ENCODE measurements at regions not wholly inside any gene's neighbourhood (a gene's known extent, or its start where the extent isn't known, plus 50 kb on each side); places are given as distances from the start of the nearest gene placed in this dataset.

- H3K36me3 ChIP-seq (ENCODE audit: control insufficient read depth, insufficient read depth, low read length): no peaks in the 10 kb centered on the region
- H3K27ac ChIP-seq (ENCODE audit: low read depth, low read length): no peak overlapping the region
- no peaks in the 10 kb centered on the region for H3K27me3 ChIP-seq (ENCODE audit: control insufficient read depth, insufficient read depth, low read length)
- H3K4me1 ChIP-seq (ENCODE audit: control insufficient read depth, insufficient read depth, low read length): no peaks in the 10 kb centered on the region
- no peak overlapping the region for H3K4me3 ChIP-seq (ENCODE audit: low read length)
- H3K9ac ChIP-seq (ENCODE audit: low read length): no peak overlapping the region
Measured at GRCh38 chr22:49524362-49524761, 303.3 kb downstream of the BRD1 start.

GRCh38 chr22:49523374-49524008 lies 304.2 kb downstream of the BRD1 start:
- Histone ChIP-seq H3K36me3 (ENCODE audit: control insufficient read depth, insufficient read depth, low read length) (no peaks in the 10 kb centered on the region), H3K9ac (ENCODE audit: low read length) (no peak overlapping the region), H3K4me1 (ENCODE audit: control insufficient read depth, insufficient read depth, low read length) (no peaks in the 10 kb centered on the region), H3K27me3 (ENCODE audit: control insufficient read depth, insufficient read depth, low read length) (no peaks in the 10 kb centered on the region), H3K4me3 (ENCODE audit: low read length) (no peak overlapping the region), H3K27ac (ENCODE audit: low read depth, low read length) (no peak overlapping the region)

GRCh38 chr22:49522582-49523373 lies 304.9 kb downstream of the BRD1 start:
- H3K9ac ChIP-seq (ENCODE audit: low read length): no peak overlapping the region
- H3K27me3 ChIP-seq (ENCODE audit: control insufficient read depth, insufficient read depth, low read length): no peaks in the 10 kb centered on the region
- H3K4me1 ChIP-seq (ENCODE audit: control insufficient read depth, insufficient read depth, low read length): no peaks in the 10 kb centered on the region
- H3K27ac ChIP-seq (ENCODE audit: low read depth, low read length): no peak overlapping the region
- H3K36me3 ChIP-seq (ENCODE audit: control insufficient read depth, insufficient read depth, low read length): no peaks in the 10 kb centered on the region
- H3K4me3 ChIP-seq (ENCODE audit: low read length): no peak overlapping the region

GRCh38 chr22:49521787-49522224 lies 305.9 kb downstream of the BRD1 start:
- Histone ChIP-seq H3K36me3 (ENCODE audit: control insufficient read depth, insufficient read depth, low read length) (no peaks in the 10 kb centered on the region), H3K27me3 (ENCODE audit: control insufficient read depth, insufficient read depth, low read length) (no peaks in the 10 kb centered on the region), H3K9ac (ENCODE audit: low read length) (no peak overlapping the region), H3K27ac (ENCODE audit: low read depth, low read length) (no peak overlapping the region), H3K4me3 (ENCODE audit: low read length) (no peak overlapping the region), H3K4me1 (ENCODE audit: control insufficient read depth, insufficient read depth, low read length) (no peaks in the 10 kb centered on the region)

GRCh38 chr22:49519117-49519737 lies 308.4 kb downstream of the BRD1 start:
- H3K36me3 ChIP-seq (ENCODE audit: control insufficient read depth, insufficient read depth, low read length): no peaks in the 10 kb centered on the region
- H3K4me3 ChIP-seq (ENCODE audit: low read length): no peak overlapping the region
- no peaks in the 10 kb centered on the region for H3K27me3 ChIP-seq (ENCODE audit: control insufficient read depth, insufficient read depth, low read length)
- H3K9ac ChIP-seq (ENCODE audit: low read length): no peak overlapping the region
- H3K4me1 ChIP-seq (ENCODE audit: control insufficient read depth, insufficient read depth, low read length): no peaks in the 10 kb centered on the region
- no peak overlapping the region for H3K27ac ChIP-seq (ENCODE audit: low read depth, low read length)

DNA sequence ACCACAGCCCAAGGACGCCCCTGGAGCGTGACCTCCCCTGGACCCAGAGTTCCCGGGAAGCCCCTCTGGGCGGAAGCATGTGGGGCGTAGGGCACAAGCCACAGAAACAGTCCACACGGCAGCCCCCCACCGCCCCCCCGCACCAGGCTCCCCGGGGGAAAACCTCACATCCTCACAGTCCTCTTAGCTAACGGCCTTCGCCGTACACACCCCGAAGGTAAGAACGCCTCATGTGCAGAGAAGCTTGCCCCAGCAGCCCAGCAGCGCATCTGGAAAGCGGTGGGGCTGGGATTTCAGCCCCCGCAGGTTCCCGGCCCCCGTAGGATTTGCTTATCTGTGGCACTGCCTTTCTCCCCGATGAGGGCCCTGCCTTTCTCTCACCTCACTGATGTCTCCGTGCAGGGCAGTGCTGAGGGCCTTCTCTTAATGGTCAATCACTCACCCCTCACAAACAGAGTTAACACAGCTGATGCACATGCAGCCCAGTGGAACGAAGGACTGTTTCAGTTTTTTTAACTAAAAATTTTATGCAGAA lies 309.2 kb downstream of the BRD1 start:
- Histone ChIP-seq H3K27ac (ENCODE audit: low read depth, low read length) (no peak overlapping the region), H3K27me3 (ENCODE audit: control insufficient read depth, insufficient read depth, low read length) (no peaks in the 10 kb centered on the region), H3K9ac (ENCODE audit: low read length) (no peak overlapping the region), H3K4me3 (ENCODE audit: low read length) (no peak overlapping the region), H3K4me1 (ENCODE audit: control insufficient read depth, insufficient read depth, low read length) (no peaks in the 10 kb centered on the region), H3K36me3 (ENCODE audit: control insufficient read depth, insufficient read depth, low read length) (no peaks in the 10 kb centered on the region)

DNA sequence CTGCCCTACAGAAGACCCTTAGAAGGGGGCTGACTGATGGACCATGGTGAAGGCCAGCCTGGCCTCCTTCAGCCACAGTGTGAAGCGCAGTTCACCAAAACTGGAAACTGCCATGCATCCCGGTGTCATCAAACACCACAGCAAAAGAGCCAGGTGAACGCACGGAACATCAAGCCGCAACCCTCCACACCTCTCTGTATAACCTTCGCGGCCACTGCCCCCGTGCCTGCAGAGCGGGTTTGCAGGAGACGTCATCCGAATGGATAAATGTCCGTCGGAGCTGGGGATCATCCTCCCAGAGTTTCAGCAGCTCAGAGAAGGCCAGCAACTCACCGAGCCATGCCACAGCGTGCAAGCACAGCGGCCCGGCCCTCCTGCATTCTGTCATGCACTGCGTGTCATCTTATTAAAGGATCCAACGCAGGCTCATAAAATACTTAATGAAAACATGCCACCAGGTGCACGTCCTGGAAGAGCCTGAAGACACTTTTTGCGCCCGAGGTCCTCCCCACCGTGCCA lies 309.9 kb downstream of the BRD1 start:
- H3K4me3 ChIP-seq (ENCODE audit: low read length): no peak overlapping the region
- no peak overlapping the region for H3K27ac ChIP-seq (ENCODE audit: low read depth, low read length)
- H3K27me3 ChIP-seq (ENCODE audit: control insufficient read depth, insufficient read depth, low read length): no peaks in the 10 kb centered on the region
- no peak overlapping the region for H3K9ac ChIP-seq (ENCODE audit: low read length)
- no peaks in the 10 kb centered on the region for H3K36me3 ChIP-seq (ENCODE audit: control insufficient read depth, insufficient read depth, low read length)
- H3K4me1 ChIP-seq (ENCODE audit: control insufficient read depth, insufficient read depth, low read length): no peaks in the 10 kb centered on the region

DNA sequence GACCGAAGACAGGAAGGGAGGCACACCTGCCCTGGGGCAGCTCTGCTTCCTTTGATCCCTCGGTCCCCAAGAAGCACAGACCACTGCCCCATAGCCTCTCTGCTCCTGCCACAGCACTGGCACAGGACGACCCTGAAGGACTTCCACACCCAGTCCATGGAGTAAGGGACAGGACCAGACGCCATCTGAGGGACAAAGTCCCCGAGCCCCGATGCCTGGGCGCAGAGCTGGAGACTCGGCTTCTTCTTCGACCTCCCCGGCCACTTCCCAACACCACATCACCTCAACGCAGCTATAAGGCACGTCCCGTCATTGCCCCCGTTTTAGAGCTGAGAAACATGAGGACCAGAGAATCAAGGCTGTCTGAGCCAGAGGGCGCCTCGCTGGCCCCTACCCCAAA lies 310.5 kb downstream of the BRD1 start:
- no peaks in the 10 kb centered on the region for H3K4me1 ChIP-seq (ENCODE audit: control insufficient read depth, insufficient read depth, low read length)
- H3K27me3 ChIP-seq (ENCODE audit: control insufficient read depth, insufficient read depth, low read length): no peaks in the 10 kb centered on the region
- no peak overlapping the region for H3K27ac ChIP-seq (ENCODE audit: low read depth, low read length)
- H3K36me3 ChIP-seq (ENCODE audit: control insufficient read depth, insufficient read depth, low read length): no peaks in the 10 kb centered on the region
- H3K9ac ChIP-seq (ENCODE audit: low read length): no peak overlapping the region
- H3K4me3 ChIP-seq (ENCODE audit: low read length): no peak overlapping the region

GRCh38 chr22:49515475-49515874 lies 312.2 kb downstream of the BRD1 start:
- no peak overlapping the region for H3K9ac ChIP-seq (ENCODE audit: low read length)
- H3K27ac ChIP-seq (ENCODE audit: low read depth, low read length): no peak overlapping the region
- no peaks in the 10 kb centered on the region for H3K4me1 ChIP-seq (ENCODE audit: control insufficient read depth, insufficient read depth, low read length)
- no peaks in the 10 kb centered on the region for H3K27me3 ChIP-seq (ENCODE audit: control insufficient read depth, insufficient read depth, low read length)
- no peaks in the 10 kb centered on the region for H3K36me3 ChIP-seq (ENCODE audit: control insufficient read depth, insufficient read depth, low read length)
- H3K4me3 ChIP-seq (ENCODE audit: low read length): no peak overlapping the region

DNA sequence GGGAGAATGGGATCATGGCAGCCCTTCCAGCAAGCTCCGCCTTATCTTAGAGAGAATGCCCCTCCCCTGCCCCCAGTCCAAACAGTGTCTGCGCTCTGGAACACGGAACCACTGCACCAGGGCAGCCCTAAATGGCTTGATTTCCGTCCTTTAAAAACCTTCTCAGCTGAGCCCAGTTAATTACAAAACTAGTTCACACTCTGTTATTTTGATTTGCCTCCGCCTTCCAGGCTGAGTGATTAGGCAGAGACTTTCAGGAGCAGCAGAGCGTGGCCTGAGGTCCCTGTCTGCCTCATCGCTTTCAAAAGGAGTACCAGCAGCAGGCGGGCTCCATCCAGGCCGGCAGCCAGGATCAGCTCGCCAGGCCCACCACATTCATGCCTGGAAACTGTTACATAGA lies 313.0 kb downstream of the BRD1 start:
- H3K27me3 ChIP-seq (ENCODE audit: control insufficient read depth, insufficient read depth, low read length): no peaks in the 10 kb centered on the region
- no peaks in the 10 kb centered on the region for H3K36me3 ChIP-seq (ENCODE audit: control insufficient read depth, insufficient read depth, low read length)
- no peak overlapping the region for H3K9ac ChIP-seq (ENCODE audit: low read length)
- H3K4me3 ChIP-seq (ENCODE audit: low read length): no peak overlapping the region
- no peaks in the 10 kb centered on the region for H3K4me1 ChIP-seq (ENCODE audit: control insufficient read depth, insufficient read depth, low read length)
- no peak overlapping the region for H3K27ac ChIP-seq (ENCODE audit: low read depth, low read length)

- Histone ChIP-seq H3K4me1 (ENCODE audit: control insufficient read depth, insufficient read depth, low read length) (no peaks in the 10 kb centered on the region), H3K4me3 (ENCODE audit: low read length) (no peak overlapping the region), H3K9ac (ENCODE audit: low read length) (no peak overlapping the region), H3K36me3 (ENCODE audit: control insufficient read depth, insufficient read depth, low read length) (no peaks in the 10 kb centered on the region), H3K27me3 (ENCODE audit: control insufficient read depth, insufficient read depth, low read length) (no peaks in the 10 kb centered on the region), H3K27ac (ENCODE audit: low read depth, low read length) (no peak overlapping the region)
Measured at GRCh38 chr22:49514211-49514610, 313.5 kb downstream of the BRD1 start.

GRCh38 chr22:49513358-49513851 lies 314.3 kb downstream of the BRD1 start:
- H3K36me3 ChIP-seq (ENCODE audit: control insufficient read depth, insufficient read depth, low read length): no peaks in the 10 kb centered on the region
- no peak overlapping the region for H3K27ac ChIP-seq (ENCODE audit: low read depth, low read length)
- H3K4me1 ChIP-seq (ENCODE audit: control insufficient read depth, insufficient read depth, low read length): no peaks in the 10 kb centered on the region
- H3K27me3 ChIP-seq (ENCODE audit: control insufficient read depth, insufficient read depth, low read length): no peaks in the 10 kb centered on the region
- no peak overlapping the region for H3K9ac ChIP-seq (ENCODE audit: low read length)
- no peak overlapping the region for H3K4me3 ChIP-seq (ENCODE audit: low read length)
